Motor neuron (in vitro differentiated cells): ENCODE measurements at regions not wholly inside any gene's neighbourhood (a gene's known extent, or its start where the extent isn't known, plus 50 kb on each side); places are given as distances from the start of the nearest gene placed in this dataset.

Source experiments
- ATAC-seq, 8 experiments: fragments of 200-7000 bp; cut with Tn5 transposase; replicated peaks in 6 of 8; 2 replicates each; pipeline ENCODE4 v1.8.0; 2021; ENCODE audit warnings: mild to moderate bottlenecking in 8 of 8, moderate library complexity in 8 of 8
- H3K27ac ChIP-seq, 2 donors: fragments of 250-450 bp; sonication (Bioruptor Pico); 2 replicates each; pipeline ENCODE4 v1.9.0; 2021; ENCODE audit warnings: antibody characterized with exemption in 2 of 2, mild to moderate bottlenecking in 2 of 2, moderate library complexity in 1 of 2
- H3K4me1 ChIP-seq, 2 donors: fragments of 250-450 bp; sonication (Bioruptor Pico); replicated peaks in 1 of 2; 2 replicates each; pipeline ENCODE4 v1.6.1; 2021; ENCODE audit warnings: antibody characterized with exemption in 2 of 2, mild to moderate bottlenecking in 2 of 2, moderate library complexity in 1 of 2
- H3K4me3 ChIP-seq, 5 donors: fragments of 250-450 bp; sonication (Bioruptor Pico); 2 replicates each; pipeline ENCODE4 v1.9.0; 2021; ENCODE audit warnings: antibody characterized with exemption in 5 of 5, mild to moderate bottlenecking in 5 of 5, moderate library complexity in 4 of 5
- WGBS, 10 experiments: fragments of 450-650 bp; shearing (Covaris generic); methylation state at CpG; one replicate each; pipeline ENCODE4 v1.0.0; 2022; 5-methylcytosine and 5-hydroxymethylcytosine counted together
- in situ Hi-C, 9 experiments: fragments of 400-800 bp; cut with MboI; loops; one replicate each; pipeline ENCODE4 v1.15.0; 2021; ENCODE audit warnings: low sequenced_read_pairs in 9 of 9, low pct_unique_long_range_greater_than_20kb in 2 of 9; ENCODE audit not compliant: unreplicated experiment in 9 of 9

DNA sequence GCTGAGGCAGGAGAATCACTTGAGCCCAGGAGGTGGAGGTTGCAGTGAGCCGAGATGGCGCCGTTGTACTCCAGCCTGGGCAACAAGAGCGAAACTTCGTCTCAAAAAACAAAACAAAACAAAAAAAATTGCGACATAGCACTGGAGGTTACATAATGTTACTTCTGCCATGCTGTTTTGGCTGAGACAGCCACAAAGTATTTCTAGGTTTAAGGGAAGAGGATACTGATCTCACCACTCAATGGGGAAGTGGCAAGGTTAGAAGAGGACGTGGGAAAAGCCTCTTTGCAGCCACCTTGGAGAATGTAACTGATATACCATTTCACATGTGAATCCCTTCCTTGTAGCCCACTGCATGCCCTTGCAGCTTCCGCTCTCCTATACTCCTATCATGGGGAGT is 131.2 kb upstream of the NLRP1 start:
- 0 to 100% (median 71%) methylated on average over 1 to 6 of the region's 8 CpGs; no CpG with 5 or more reads in 2 of the 10 experiments for WGBS, 10 experiments
- in situ Hi-C loops: loop anchor here in 3 of 9 experiments (25.0 kb wide), 2 partner anchors 128 to 697 kb away; partner anchors contain the start of gene NLRP1 (in 1 of the 3)
- Histone ChIP-seq H3K27ac (no peak overlapping the region), H3K4me3 (no peak overlapping the region), H3K4me1 (peaks cover 9 to 16% of the 10 kb centered on the region in 2 donors)
- no peak for ATAC-seq

DNA sequence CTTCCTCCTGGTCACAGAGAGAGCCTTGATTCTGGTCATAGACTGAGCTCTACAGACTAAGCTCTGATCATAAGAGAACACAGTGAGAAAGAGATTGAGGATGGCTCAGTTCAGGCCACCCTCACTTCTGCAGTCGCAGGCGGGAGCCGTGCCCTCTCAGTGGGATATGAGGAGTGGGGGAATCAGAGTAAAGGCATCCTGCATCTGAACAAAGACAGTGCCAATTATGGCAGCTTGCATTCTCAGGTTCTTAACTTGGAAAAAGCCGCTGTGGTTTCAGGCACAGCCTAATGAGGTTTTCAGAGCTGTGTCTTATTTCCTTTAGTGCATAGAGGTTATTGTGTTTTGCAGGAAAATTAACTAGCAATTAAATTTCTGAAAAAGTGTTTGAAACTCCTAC is 134.4 kb upstream of the NLRP1 start:
- 0 to 100% (median 84%) methylated on average over 1 to 4 of the region's 4 CpGs; no CpG with 5 or more reads in 4 of the 10 experiments for WGBS, 10 experiments
- ATAC-seq: no peak
- Histone ChIP-seq H3K4me3 (no peak overlapping the region), H3K4me1 (peaks cover 9 to 16% of the 10 kb centered on the region in 2 donors), H3K27ac (no peak overlapping the region)
- in situ Hi-C loops: loop anchor here in 3 of 9 experiments (25.0 kb wide), 2 partner anchors 131 to 694 kb away; partner anchors contain the start of gene NLRP1 (in 1 of the 3)

DNA sequence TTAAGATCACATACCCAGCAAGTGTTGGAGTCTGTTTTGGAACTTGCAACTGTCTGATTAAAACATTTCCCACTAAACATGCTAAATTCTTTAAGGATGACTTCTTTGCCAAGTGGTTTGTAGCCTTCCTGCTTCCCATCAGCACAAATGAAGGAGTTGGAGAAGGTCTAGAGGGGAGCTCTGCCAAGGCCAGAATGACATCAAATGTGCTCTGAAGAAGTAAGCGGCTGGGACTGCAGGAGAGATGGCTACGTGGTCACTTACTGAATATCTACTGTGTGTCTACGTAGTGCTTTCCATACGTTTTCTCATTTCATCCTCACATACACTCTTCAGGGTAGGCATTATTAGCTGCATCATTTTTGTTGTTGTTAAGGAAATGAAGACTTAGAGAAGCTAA is 135.7 kb upstream of the NLRP1 start:
- ATAC-seq: no peak
- H3K27ac ChIP-seq: no peak overlapping the region
- peaks cover 9 to 16% of the 10 kb centered on the region in 2 donors for H3K4me1 ChIP-seq
- 14 to 95% (median 69%) methylated on average over 2 to 4 of the region's 4 CpGs; no CpG with 5 or more reads in 2 of the 10 experiments for WGBS, 10 experiments
- in situ Hi-C loops: loop anchor here in 3 of 9 experiments (25.0 kb wide), 2 partner anchors 133 to 692 kb away; partner anchors contain the start of gene NLRP1 (in 1 of the 3)
- H3K4me3 ChIP-seq: no peak overlapping the region

DNA sequence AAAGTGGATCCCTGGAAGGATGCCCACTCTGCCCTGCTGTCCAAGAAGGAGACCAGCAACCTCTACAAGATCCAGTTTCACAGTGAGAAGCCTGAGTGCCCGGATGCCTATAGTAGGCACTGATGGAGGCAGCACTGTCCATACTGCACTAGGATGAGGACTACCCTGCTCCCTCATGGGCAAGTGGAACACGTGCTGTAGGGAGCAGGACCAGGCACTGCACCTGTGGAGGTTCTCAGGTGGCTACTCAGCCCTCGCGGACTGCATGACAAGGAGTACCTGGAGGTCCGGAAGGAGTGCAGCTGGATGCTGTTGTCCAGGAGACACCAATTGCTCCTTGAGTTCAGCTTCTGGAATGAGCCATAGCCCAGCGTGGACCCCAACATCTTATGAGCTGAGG is 146.1 kb upstream of the NLRP1 start:
- in situ Hi-C loops: no loop called here
- Histone ChIP-seq H3K27ac (no peak overlapping the region), H3K4me3 (no peak overlapping the region), H3K4me1 (no peaks in the 10 kb centered on the region)
- 0 to 90% (median 30%) methylated on average over 1 to 4 of the region's 6 CpGs; no CpG with 5 or more reads in 3 of the 10 experiments for WGBS, 10 experiments
- ATAC-seq: no peak

DNA sequence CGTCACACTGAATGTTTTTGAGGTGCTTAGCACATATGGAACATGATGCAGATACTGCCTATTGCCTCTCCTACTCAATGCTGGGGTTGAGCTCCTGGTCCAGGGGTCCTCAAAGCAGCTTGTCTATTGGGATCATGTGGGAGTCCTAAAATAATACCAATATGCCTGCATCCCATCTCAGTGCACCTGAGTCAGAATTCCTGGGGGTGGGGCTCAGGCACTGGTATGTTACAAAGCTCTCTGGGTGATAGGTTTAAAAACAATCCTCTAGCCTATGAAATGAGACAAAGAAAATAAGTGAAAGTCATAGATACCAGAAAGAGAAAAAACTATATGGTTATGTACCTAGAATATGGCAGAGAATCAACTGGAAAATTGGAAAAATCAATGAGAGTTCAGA is 156.6 kb upstream of the NLRP1 start:
- 0 to 67% (median 34%) methylated on average over 1 of the region's 1 CpG; no CpG with 5 or more reads in 2 of the 10 experiments for WGBS, 10 experiments
- no peak for ATAC-seq
- no peak overlapping the region for H3K27ac ChIP-seq
- H3K4me1 ChIP-seq: no peaks in the 10 kb centered on the region
- in situ Hi-C loops: no loop called here
- no peak overlapping the region for H3K4me3 ChIP-seq

DNA sequence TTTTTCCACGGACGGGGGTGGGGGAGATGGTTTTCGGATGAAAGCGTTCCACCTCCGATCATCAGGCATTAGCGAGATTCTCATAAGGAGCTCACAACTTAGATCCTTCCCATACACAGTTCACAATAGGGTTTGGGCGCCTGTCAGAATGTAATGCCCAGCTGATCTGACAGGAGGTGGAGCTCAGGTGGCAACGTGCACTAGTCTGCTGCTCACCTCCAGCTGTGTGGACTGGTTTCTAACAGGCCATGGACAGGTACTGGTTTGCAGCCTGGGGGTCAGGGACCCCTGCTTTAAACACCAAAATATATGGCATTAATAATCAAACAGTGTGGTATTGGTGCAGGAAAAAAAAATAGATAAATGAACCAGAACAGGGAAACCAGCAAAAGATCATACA is 157.5 kb upstream of the NLRP1 start:
- in situ Hi-C loops: no loop called here
- no peak for ATAC-seq
- WGBS, 10 experiments: 7 to 100% (median 78%) methylated on average over 1 to 7 of the region's 8 CpGs; no CpG with 5 or more reads in 4 of the 10 experiments
- Histone ChIP-seq H3K27ac (no peak overlapping the region), H3K4me3 (no peak overlapping the region), H3K4me1 (no peaks in the 10 kb centered on the region)

DNA sequence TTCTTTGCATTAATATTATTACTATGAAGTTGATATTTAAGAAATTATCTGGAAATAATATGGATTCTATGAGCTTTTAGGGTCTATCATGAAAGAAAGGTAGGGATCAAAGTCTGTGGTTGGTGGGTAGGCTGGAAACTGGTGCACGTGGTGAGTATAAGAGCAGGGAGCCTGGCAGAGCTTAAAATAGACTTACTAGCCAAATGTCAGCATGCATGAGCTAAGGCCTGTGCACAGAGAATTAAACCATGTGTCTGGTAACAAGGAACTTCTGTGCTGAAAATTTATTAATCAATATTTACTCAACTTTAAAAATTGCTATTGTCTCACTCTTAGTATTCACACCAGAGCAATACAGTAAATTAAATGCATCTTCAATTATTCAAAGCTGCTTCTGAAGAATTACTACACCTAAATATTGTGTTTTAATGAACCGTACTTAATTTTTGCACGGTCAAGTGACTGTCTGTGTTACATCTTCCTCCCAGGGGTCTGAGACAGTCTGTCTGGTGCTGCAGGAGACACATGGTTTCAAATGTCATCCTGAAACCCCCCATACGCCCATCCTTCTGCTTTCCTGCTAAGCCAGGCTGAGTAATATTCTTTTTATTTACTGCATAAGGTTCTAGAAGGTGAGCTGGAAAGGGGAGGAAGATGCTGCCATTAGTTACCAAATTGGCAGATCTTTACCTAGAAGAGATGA is 161.0 kb upstream of the NLRP1 start:
- H3K4me1 ChIP-seq: no peaks in the 10 kb centered on the region
- H3K27ac ChIP-seq: no peak overlapping the region
- 0 to 69% (median 52%) methylated on average over 2 to 4 of the region's 4 CpGs; no CpG with 5 or more reads in 2 of the 10 experiments for WGBS, 10 experiments
- peak in 5 of 8 experiments; percentile 14 to 75 (median 43) for ATAC-seq
- in situ Hi-C loops: no loop called here
- no peak overlapping the region for H3K4me3 ChIP-seq

DNA sequence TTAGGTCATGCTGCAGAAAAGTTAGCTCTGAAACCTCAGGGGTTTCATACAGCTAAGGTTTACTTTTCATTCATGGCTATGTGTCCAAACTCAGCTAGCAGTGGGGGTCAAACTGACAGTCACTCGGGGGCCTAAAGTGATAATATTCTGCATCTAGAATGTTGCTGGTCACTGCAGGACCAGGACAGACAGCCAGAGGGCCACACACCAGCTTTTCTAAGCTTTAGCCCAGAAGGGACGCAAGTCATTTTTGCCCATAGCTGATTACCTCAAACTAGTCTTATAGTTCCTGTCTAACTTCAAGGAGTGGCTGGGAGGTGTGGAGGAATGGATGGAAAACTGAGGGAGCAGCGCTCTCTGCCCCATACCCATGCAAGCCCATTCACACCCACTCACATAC is 163.0 kb upstream of the NLRP1 start:
- Histone ChIP-seq H3K27ac (no peak overlapping the region), H3K4me3 (no peak overlapping the region), H3K4me1 (no peaks in the 10 kb centered on the region)
- in situ Hi-C loops: no loop called here
- no peak for ATAC-seq
- WGBS, 10 experiments: 10 to 100% (median 93%) methylated on average over 1 to 3 of the region's 3 CpGs; no CpG with 5 or more reads in 5 of the 10 experiments

DNA sequence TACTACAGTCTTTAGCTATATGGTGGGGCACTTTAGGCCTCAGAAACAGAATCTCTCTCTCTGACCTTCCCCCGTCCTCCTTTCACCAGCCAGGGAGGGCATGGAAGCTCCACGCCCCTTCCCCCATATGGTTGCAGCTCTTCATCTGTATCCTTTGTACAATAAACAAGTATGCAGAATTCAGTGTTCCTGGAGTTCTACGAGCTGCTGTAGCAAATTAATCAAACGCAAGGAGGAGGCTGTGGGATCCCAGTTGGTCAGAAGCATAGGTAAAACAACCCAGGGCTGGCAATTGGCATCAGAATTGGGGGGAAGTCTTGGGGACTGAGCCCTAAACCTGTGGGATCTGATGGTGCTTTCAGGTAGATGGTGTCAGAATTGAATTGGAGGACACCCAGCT is 163.7 kb upstream of the NLRP1 start:
- Histone ChIP-seq H3K4me1 (no peaks in the 10 kb centered on the region), H3K27ac (no peak overlapping the region), H3K4me3 (no peak overlapping the region)
- in situ Hi-C loops: no loop called here
- no peak for ATAC-seq
- 23 to 100% (median 90%) methylated on average over 1 to 4 of the region's 4 CpGs; no CpG with 5 or more reads in 5 of the 10 experiments for WGBS, 10 experiments

DNA sequence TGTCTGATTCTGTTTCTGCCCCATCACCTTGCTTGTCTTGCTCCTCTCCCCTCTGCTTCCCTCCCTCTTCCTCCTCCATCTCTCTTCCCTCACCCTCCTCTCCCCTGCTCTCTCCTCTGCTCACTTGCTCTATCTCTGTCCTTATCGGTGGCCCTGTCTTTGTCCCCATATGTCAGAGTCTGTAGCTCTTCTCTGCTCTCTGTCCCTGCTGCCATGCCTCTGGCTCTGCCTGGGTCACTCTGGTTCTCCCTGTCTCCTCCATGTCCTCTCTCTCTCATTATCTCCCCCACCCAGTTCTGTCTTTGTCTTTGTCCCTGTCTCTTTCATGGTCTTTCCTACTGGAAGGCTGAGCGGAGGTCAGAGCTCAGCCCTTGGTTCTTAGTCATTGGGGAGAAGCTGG is 169.1 kb upstream of the NLRP1 start:
- 0 to 100% (median 71%) methylated on average over 1 to 2 of the region's 2 CpGs; no CpG with 5 or more reads in 1 of the 10 experiments for WGBS, 10 experiments
- in situ Hi-C loops: no loop called here
- no peak overlapping the region for H3K4me3 ChIP-seq
- H3K4me1 ChIP-seq: no peaks in the 10 kb centered on the region
- H3K27ac ChIP-seq: no peak overlapping the region
- no peak for ATAC-seq

DNA sequence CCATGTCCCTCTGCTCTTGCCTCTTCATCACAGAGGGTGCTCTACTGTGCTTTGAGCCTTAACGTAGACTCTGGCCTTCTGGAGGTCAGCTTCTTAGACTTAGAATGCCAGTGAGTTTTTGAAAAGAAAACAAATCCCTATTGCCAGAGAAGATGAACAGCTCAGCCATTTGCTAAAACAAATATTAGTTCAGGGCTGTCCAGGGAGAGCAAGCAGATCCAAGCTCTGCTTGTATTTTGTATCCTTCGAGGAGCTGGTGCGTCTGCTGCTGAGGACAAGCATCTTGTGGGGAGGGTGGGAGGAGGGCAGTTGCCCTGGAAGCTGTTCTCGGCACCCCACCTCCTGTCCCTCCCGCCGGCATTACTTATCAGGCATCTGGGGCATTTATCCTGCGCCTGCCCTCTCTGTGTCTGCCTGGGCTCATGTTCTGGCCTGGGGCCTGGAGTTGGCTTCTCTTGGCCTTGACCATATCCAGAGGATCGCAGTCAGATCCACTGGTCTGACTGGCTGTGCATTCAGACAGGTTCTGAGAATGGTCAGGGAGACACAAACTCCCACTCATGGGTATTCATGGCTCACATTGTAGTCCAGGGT is 173.1 kb upstream of the NLRP1 start:
- in situ Hi-C loops: no loop called here
- no peaks in the 10 kb centered on the region for H3K4me1 ChIP-seq
- peak in 3 of 8 experiments; percentile 22 to 93 (median 40) for ATAC-seq
- 60 to 85% (median 73%) methylated on average over 1 to 6 of the region's 8 CpGs; no CpG with 5 or more reads in 6 of the 10 experiments for WGBS, 10 experiments
- H3K27ac ChIP-seq: no peak overlapping the region
- H3K4me3 ChIP-seq: no peak overlapping the region

DNA sequence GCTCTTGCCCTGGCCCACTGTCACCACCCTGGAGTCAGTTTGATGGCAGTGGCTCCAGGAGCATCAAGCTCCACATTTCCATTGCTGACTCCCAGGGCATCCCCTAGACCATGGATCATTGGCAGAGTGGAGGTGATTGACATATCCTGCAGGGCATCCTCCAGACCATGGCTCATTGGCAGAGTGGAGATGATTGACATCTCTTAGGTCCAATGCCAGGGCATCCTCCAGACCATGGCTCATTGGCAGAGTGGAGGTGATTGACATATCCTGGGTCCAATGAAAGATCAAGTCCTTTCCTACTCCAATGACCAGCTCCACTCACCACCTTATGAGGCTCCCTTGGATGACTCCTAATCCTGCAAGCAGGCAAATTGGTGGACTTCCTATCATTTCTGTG is 174.3 kb upstream of the NLRP1 start:
- peaks cover 0 to 1% of the 10 kb centered on the region in 2 donors for H3K4me1 ChIP-seq
- in situ Hi-C loops: no loop called here
- peak in 2 of 8 experiments; percentile 28 to 40 for ATAC-seq

DNA sequence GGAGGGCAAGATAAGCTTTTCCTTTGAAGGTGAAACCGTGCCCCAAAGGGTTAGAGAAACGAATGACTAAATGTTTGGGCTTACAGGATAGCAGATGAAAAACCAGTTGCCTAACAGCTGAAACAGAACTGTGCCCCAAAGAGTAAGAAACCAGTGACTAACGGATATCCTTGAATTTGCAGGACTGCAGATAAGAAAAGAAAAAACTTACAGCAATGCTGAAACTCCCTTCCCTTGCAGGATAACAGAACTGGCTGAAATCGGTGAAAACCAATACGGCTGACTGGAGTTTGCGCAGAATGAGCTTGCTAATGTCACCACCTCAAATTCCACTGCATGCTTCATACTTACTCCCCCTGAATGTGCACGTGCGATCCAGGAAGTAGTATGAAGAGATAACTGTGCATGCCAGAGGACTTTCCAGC is 175.2 kb upstream of the NLRP1 start:
- WGBS, 10 experiments: 27 to 100% (median 72%) methylated on average over 1 to 8 of the region's 8 CpGs
- H3K4me3 ChIP-seq: no peak overlapping the region
- no peak overlapping the region for H3K27ac ChIP-seq
- in situ Hi-C loops: no loop called here
- H3K4me1 ChIP-seq: peaks cover 0 to 6% of the 10 kb centered on the region in 2 donors
- ATAC-seq: no peak

More for the DNA sequence above, 174.3 kb upstream of the NLRP1 start:
- no peak overlapping the region for H3K27ac ChIP-seq
- H3K4me3 ChIP-seq: no peak overlapping the region
